ENCODE measurements at regions not wholly inside any gene's neighbourhood (a gene's known extent, or its start where the extent isn't known, plus 50 kb on each side); places are given as distances from the start of the nearest gene placed in this dataset.
"Not testable (repeated sequence)": the region's sequence is repeated elsewhere in the genome, so short reads cannot be mapped to it uniquely, and the experiment has no call there.

GRCh38 chrX:45615591-45615990 is 414.9 kb upstream of the DIPK2B start:
- not testable (repeated sequence) for TF ChIP-seq CTCF, EZH2, EZH2phosphoT487 (IDR thresholded peaks at IDR 0.05)

Data from neural progenitor cell (in vitro differentiated cells).